HG03342 (cell line): ENCODE measurements at regions not wholly inside any gene's neighbourhood (a gene's known extent, or its start where the extent isn't known, plus 50 kb on each side); places are given as distances from the start of the nearest gene placed in this dataset.

Experiments used
- ATAC-seq: cut with Tn5 transposase; IDR thresholded peaks from one replicate; pipeline ENCODE4 v1.9.1; 2021; ENCODE audit warnings: mild to moderate bottlenecking, moderate library complexity; ENCODE audit not compliant: unreplicated experiment

DNA sequence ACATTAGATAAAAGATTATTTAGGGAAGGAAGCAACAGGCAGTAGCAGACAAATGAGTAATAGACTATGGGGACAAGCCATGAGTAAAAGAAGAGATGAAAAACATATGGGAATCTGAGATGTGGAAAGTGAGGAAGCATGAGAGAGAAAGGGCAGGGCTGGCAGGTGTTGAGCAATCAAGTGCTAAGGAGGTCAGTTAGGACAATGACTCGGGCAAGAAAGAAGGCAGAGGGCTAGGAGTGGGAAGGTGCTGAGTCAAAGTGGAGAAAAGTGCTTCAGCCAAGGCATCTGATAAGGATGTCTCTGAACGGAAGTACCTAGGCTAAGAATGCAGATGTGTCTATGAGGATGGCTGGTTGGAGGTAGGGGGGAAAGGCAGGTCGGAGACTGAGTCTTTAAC lies 291.9 kb upstream of the HTR2A start:
- no peak for ATAC-seq

DNA sequence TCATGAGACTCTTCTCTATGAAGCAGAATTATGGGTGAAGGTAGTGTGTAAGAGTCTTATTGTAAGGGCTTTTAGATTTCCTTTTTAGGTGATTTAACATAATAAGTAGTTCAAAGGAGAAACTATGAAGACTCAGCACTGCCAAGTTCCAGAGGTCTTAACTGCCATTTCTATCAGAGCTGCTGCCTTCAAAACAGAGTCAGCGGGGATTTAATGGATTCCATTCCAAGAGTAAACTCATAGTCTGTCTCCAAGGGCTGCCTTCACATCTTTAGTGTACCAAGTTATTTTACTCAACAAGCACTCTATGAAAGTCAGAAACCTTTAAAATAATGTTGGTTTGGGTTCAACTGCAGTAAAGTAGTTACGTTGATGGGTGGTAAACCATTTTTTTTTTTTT lies 289.6 kb upstream of the HTR2A start:
- ATAC-seq, result no peak

DNA sequence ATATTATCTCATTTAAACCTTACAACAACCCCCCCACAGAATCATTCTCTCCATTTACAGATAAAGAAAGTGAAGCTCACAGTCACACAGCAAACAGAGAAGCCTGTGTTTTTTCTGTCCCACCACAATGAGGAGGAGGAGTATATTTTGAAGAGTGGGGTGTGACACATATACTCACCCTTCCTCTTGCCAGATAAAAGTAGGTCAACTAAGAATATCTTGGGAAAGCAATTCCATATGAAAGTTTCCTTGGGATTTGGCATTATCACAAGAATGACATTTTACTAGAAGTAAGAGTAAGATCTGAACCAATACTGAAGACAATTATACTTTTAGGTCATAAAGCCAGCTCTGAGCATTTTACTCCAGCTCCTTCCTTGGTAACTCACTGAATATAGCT lies 287.5 kb upstream of the HTR2A start:
- ATAC-seq, result no peak

DNA sequence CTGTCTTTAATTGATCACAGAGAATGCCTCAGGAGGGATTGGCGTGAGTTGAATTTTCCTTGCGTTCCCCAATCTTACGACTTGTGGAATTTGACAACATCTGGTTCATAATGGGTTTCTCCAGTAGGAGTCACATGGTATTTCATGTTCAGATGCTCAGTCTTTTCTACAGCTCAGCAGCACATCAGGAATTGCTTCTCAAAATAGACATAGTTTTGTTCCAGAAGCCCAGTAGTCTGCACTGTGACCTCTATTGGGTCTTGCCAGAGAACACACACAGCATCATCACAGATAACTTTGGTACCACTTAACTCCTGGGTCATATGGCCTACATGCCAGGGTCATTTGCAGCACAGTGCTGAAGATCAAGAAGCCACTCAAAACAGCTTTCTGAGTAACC lies 282.5 kb upstream of the HTR2A start:
- no peak for ATAC-seq

- no peak for ATAC-seq
Observed at GRCh38 chr13:47178090-47178950, 281.5 kb upstream of the HTR2A start.

- no peak for ATAC-seq
Observed at GRCh38 chr13:47175172-47175866, 278.5 kb upstream of the HTR2A start.

GRCh38 chr13:47170971-47171370 lies 274.1 kb upstream of the HTR2A start:
- no peak for ATAC-seq

- ATAC-seq, result no peak
Observed at GRCh38 chr13:47168618-47169017, 271.8 kb upstream of the HTR2A start.

DNA sequence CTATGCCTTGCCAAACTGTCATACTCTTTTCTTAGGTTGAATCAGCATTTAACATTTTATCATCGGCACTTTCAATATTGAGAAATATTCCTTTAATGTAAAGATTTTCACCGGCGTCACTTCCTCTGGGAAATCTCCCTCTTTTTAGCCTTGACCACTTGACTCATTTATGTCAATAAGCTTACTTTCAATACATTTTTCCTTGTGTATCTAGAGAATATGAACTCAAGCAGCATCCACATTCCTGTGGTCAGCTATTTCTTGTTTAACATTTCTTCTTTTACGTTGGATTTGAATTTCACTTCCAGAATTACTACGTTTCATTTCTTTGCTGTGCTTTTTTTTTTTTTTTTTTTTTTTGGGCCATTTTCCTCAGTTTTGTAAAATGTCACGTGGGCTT lies 271.2 kb upstream of the HTR2A start:
- no peak for ATAC-seq

- ATAC-seq, result no peak
Observed at GRCh38 chr13:47166336-47166735, 269.5 kb upstream of the HTR2A start.

- ATAC-seq, result no peak
Observed at GRCh38 chr13:47159853-47160550, 263.1 kb upstream of the HTR2A start.

GRCh38 chr13:47158593-47158992 lies 261.7 kb upstream of the HTR2A start:
- ATAC-seq, result no peak

GRCh38 chr13:47148543-47148942 lies 251.7 kb upstream of the HTR2A start:
- ATAC-seq, result no peak

DNA sequence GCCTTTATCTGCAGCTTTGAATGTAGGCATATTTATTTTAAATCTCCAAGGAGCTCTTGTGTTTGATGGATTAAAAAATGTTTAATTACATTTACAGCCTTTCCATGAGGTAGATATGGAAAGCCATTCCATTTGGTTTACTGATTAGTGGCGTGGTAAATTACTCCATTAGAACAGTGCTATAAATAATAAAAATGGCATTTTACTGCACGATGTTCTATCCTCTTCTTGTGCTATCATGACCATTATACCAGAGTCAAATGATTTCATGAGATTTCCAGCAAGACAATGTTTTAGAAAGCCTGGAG lies 250.9 kb upstream of the HTR2A start:
- no peak for ATAC-seq

GRCh38 chr13:47146991-47147811 lies 250.3 kb upstream of the HTR2A start:
- peak; percentile 96 for ATAC-seq

GRCh38 chr13:47146136-47146535 lies 249.3 kb upstream of the HTR2A start:
- ATAC-seq, result no peak

GRCh38 chr13:47144782-47145181 lies 247.9 kb upstream of the HTR2A start:
- ATAC-seq, result no peak

- ATAC-seq, result no peak
Observed at GRCh38 chr13:47142105-47142504, 245.3 kb upstream of the HTR2A start.

DNA sequence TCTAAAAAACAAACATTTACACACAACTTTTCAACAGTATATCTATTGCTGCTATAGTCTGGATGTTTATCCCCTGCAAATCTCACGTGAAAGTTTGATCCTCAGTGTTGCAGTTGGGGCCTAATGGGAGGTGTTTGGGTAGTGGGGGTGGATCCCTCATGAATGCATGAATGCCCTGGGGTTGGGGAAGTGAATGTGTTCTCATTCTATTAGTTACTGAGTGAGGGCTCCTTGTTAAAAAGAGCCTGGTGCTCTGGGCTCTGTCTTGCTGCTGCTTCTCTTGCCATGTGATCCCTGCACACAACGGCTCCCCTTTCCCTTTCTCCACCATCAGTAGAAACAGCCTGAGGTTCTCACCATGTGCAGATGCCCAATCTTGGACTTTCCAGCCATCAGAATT lies 242.7 kb upstream of the HTR2A start:
- no peak for ATAC-seq

GRCh38 chr13:47136504-47136941 lies 239.7 kb upstream of the HTR2A start:
- no peak for ATAC-seq
